HG03139 (cell line): ENCODE measurements at regions not wholly inside any gene's neighbourhood (a gene's known extent, or its start where the extent isn't known, plus 50 kb on each side); places are given as distances from the start of the nearest gene placed in this dataset.
"Not testable (repeated sequence)": the region's sequence is repeated elsewhere in the genome, so short reads cannot be mapped to it uniquely, and the experiment has no call there.

Experiments used
- ATAC-seq: cut with Tn5 transposase; IDR thresholded peaks from one replicate; pipeline ENCODE4 v1.9.1; 2021; ENCODE audit not compliant: unreplicated experiment

- ATAC-seq: no peak
Measured at GRCh38 chr6:19892260-19892659, 55.1 kb downstream of the ID4 start.

- ATAC-seq: no peak
Measured at GRCh38 chr6:19895866-19896692, 58.9 kb downstream of the ID4 start.

GRCh38 chr6:19896693-19897010 is 59.5 kb downstream of the ID4 start:
- no peak for ATAC-seq

GRCh38 chr6:19898141-19898740 is 61.1 kb downstream of the ID4 start:
- ATAC-seq: no peak

- ATAC-seq: no peak
Measured at GRCh38 chr6:19902201-19902600, 65.0 kb downstream of the ID4 start.

- ATAC-seq: not testable (repeated sequence)
Measured at GRCh38 chr6:19904408-19904807, 67.2 kb downstream of the ID4 start.

GRCh38 chr6:19905584-19905983 is 68.4 kb downstream of the ID4 start:
- ATAC-seq: no peak

- ATAC-seq: no peak
Measured at GRCh38 chr6:19906171-19906570, 69.0 kb downstream of the ID4 start.

- no peak for ATAC-seq
Measured at GRCh38 chr6:19911223-19911622, 74.1 kb downstream of the ID4 start.

- ATAC-seq: no peak
Measured at GRCh38 chr6:19918436-19918835, 81.3 kb downstream of the ID4 start.

- ATAC-seq: no peak
Measured at GRCh38 chr6:19921786-19922185, 84.6 kb downstream of the ID4 start.

- ATAC-seq: no peak
Measured at GRCh38 chr6:19925533-19925932, 88.4 kb downstream of the ID4 start.

GRCh38 chr6:19928461-19928860 is 91.3 kb downstream of the ID4 start:
- no peak for ATAC-seq

GRCh38 chr6:19929312-19929711 is 92.1 kb downstream of the ID4 start:
- ATAC-seq: no peak

GRCh38 chr6:19934996-19935591 is 97.9 kb downstream of the ID4 start:
- no peak for ATAC-seq

- ATAC-seq: not testable (repeated sequence)
Measured at GRCh38 chr6:19939321-19939720, 102.2 kb downstream of the ID4 start.

GRCh38 chr6:19939926-19940325 is 102.8 kb downstream of the ID4 start:
- not testable (repeated sequence) for ATAC-seq

GRCh38 chr6:19943042-19943441 is 105.9 kb downstream of the ID4 start:
- ATAC-seq: no peak

- ATAC-seq: no peak
Measured at GRCh38 chr6:19945843-19946358, 108.7 kb downstream of the ID4 start.

GRCh38 chr6:19949155-19949554 is 112.0 kb downstream of the ID4 start:
- ATAC-seq: no peak

GRCh38 chr6:19964115-19964514 is 126.9 kb downstream of the ID4 start:
- ATAC-seq: no peak

- ATAC-seq: no peak
Measured at GRCh38 chr6:19968201-19968600, 131.0 kb downstream of the ID4 start.
